Astrocyte of the cerebellum (primary cell): ENCODE measurements at regions not wholly inside any gene's neighbourhood (a gene's known extent, or its start where the extent isn't known, plus 50 kb on each side); places are given as distances from the start of the nearest gene placed in this dataset.
"Not testable (repeated sequence)": the region's sequence is repeated elsewhere in the genome, so short reads cannot be mapped to it uniquely, and the experiment has no call there.

Experiments
- DNase-seq: peaks from one replicate; pipeline ENCODE4 v3.0.0-alpha.2; 2011; ENCODE audit warnings: low read depth
- H3K4me3 ChIP-seq: 2 replicates; pipeline ENCODE4 v1.5.1; 2011; ENCODE audit warnings: mild to moderate bottlenecking, low read depth, low read length, moderate library complexity
- in situ Hi-C: cut with HindIII; loops from 2 replicates; pipeline ENCODE4 v1.10.0; 2017; ENCODE audit warnings: low sequenced_read_pairs
- TF ChIP-seq, protein P1 (sequence below): IDR thresholded peaks from 2 replicates; pipeline ENCODE4 v1.5.1; 2012; ENCODE audit warnings: low read length, low read depth, moderate library complexity, mild to moderate bottlenecking; ENCODE audit errors: missing control alignments

DNA sequence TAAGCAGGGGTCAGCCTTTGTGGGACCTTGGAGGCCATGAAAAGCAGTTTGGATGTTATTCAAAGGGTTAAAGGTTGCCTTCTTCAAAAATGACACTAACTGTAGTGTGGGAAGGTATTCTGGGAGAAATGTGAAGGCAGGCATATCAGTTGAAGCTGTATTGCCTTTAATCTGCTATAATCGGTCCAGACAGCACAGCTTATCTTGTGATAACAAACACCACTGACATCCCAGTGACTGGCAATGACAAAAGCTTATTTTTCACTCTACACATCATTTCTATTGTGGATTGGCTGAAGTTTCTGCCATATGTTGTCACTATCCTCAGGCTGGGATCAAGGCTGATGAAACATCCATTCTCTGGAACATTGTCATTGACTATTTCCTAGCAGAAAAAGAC is 1149.2 kb downstream of the GRM8 start:
- TF ChIP-seq, protein P1, sequence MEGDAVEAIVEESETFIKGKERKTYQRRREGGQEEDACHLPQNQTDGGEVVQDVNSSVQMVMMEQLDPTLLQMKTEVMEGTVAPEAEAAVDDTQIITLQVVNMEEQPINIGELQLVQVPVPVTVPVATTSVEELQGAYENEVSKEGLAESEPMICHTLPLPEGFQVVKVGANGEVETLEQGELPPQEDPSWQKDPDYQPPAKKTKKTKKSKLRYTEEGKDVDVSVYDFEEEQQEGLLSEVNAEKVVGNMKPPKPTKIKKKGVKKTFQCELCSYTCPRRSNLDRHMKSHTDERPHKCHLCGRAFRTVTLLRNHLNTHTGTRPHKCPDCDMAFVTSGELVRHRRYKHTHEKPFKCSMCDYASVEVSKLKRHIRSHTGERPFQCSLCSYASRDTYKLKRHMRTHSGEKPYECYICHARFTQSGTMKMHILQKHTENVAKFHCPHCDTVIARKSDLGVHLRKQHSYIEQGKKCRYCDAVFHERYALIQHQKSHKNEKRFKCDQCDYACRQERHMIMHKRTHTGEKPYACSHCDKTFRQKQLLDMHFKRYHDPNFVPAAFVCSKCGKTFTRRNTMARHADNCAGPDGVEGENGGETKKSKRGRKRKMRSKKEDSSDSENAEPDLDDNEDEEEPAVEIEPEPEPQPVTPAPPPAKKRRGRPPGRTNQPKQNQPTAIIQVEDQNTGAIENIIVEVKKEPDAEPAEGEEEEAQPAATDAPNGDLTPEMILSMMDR: no peak
- H3K4me3 ChIP-seq: no peak overlapping the region
- DNase-seq: no peak
- in situ Hi-C loops: no loop called here

DNA sequence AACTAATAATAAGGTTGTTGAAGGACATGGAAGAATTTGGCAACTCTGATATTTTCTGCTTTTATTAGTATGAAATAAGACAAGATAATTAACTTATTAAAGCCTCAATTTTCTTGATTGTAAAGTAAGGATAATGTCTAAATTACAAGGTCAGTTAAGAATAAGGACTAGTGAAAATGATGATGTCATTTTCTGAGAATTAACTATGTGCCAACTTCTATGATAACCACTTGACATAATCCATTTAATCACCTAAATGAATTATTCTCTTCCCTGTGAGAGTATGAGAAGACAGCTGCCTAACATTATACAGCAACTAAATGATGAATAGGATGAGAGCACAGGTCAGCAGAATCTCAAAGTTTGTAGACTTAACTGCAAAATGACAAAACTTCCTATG is 1153.4 kb upstream of the POT1 start:
- H3K4me3 ChIP-seq: no peak overlapping the region
- DNase-seq: no peak
- TF ChIP-seq, protein P1: no peak
- in situ Hi-C loops: no loop called here

DNA sequence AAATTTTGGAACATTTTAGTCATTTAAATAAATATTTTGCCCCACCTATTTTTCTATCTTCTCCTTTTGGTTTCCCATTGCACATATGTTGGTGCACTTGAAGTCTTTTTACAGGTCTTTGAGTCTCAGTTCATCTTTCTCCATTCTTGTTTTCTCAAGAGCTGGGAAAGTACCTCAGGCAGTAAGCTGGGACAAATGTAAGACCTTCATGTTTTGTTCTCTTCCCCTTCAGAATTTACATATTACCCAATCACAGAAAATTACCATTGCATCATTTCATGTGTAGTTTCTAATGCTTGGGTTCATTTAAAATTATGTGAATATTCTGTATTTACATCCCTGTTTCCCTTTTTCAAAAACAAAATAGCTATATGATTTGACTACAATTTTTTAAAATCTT is 1150.0 kb upstream of the POT1 start:
- no peak for DNase-seq
- in situ Hi-C loops: no loop called here
- TF ChIP-seq, protein P1: no peak
- H3K4me3 ChIP-seq: no peak overlapping the region

DNA sequence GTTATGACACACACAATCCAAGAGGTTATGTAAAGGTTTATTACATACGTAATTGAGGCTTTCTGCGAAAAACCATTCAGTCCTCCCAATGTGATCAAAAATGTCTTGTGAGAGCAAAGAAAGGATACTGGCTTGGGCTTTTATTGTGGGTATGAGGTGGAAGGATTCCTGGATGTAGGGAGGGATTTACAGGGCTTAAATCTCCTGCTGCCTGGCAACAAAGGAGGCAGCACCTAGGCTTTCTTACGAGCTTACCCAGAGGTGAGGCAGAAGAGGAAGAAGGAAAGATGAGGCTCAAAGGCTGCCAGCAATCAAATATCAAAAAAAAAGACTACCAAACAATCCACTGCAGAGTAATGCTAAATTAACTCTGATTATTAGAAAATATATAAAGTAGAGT is 1149.5 kb upstream of the POT1 start:
- TF ChIP-seq, protein P1: no peak
- no peak overlapping the region for H3K4me3 ChIP-seq
- in situ Hi-C loops: no loop called here
- DNase-seq: no peak

DNA sequence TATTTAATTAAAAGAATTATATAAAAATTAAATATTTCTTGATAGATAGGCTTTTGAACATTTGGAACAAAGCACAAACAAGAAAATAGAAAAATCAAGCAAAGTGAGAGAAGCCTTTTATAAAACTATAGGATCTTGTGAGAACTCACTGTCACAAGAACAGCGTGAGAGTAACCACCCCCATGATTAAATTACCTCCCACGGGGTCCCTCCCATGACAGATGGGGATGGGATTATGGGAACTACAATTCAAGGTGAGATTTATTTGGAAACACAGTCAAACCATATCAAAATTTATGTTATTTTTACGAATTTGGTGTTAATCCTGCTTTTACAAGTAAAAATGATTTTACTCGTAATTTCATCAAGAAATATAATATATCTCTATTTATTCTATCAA is 1136.1 kb upstream of the POT1 start:
- TF ChIP-seq, protein P1: no peak
- H3K4me3 ChIP-seq: no peak overlapping the region
- in situ Hi-C loops: no loop called here
- no peak for DNase-seq

DNA sequence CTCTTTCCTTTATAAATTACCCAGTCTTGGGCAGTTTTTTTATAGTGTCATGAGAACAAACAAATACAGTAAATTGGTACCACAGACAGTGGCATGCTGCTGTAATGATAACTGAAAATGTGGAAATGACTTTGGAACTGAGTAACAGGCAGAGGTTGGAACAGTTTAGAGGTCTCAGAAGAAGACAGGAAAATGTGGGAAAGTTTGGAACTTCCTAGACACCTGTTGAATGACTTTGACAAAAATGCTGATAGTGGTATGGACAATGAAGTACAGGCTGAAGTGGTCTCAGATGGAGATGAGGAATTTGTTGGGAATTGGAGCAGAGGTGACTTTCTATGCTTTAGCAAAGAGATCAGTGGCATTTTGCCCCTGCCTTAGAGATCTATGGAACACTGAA is 1128.4 kb upstream of the POT1 start:
- in situ Hi-C loops: no loop called here
- TF ChIP-seq, protein P1: no peak
- no peak for DNase-seq
- H3K4me3 ChIP-seq: no peak overlapping the region

DNA sequence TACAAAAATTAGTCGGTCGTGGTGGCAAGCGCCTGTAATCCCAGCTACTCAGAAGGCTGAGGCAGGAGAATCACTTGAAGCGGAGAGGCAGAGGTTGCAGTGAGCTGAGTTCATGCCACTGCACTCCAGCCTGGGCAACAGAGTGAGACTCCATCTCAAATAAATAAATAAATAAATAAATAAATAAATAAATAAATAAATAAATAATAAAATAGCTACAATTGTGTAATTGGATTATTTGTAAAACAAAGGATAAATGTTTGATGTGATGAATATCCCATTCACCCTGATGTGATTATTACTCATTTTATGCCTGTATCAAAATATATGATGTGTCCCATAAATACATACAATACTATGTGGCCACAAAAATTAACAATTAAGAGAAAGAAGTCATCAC is 1127.0 kb upstream of the POT1 start:
- in situ Hi-C loops, H3K4me3 ChIP-seq, DNase-seq: not testable (repeated sequence)
